Liver (tissue), 8 donors: ENCODE measurements at regions not wholly inside any gene's neighbourhood (a gene's known extent, or its start where the extent isn't known, plus 50 kb on each side); places are given as distances from the start of the nearest gene placed in this dataset.

ENCODE experiments used
- DNase-seq: peaks from one replicate; pipeline ENCODE4 v3.0.0-alpha.2; 2017; ENCODE audit warnings: low spot score
- H3K27ac ChIP-seq, 2 donors: one replicate each; pipeline ENCODE4 v1.7.0; 2013; ENCODE audit warnings: inconsistent platforms in 2 of 2, low read length in 2 of 2, control low read depth in 1 of 2, low read depth in 1 of 2, mild to moderate bottlenecking in 1 of 2
- H3K27me3 ChIP-seq, 4 donors: one replicate each; pipeline versions ENCODE4 v1.6.1 to v1.7.0; 2013; ENCODE audit warnings: low read length in 3 of 4, inconsistent platforms in 1 of 4, mild to moderate bottlenecking in 1 of 4, moderate library complexity in 1 of 4; ENCODE audit not compliant: control insufficient read depth in 4 of 4, insufficient read depth in 4 of 4
- H3K36me3 ChIP-seq, 4 donors: one replicate each; pipeline versions ENCODE4 v1.6.1 to v1.7.0; 2013; ENCODE audit warnings: low read length in 3 of 4, mild to moderate bottlenecking in 3 of 4, low read depth in 1 of 4, moderate library complexity in 1 of 4; ENCODE audit not compliant: control insufficient read depth in 4 of 4, insufficient read depth in 3 of 4
- H3K4me1 ChIP-seq, 4 donors: one replicate each; pipeline versions ENCODE4 v1.6.1 to v1.7.0; 2013; ENCODE audit warnings: low read length in 3 of 4, mild to moderate bottlenecking in 3 of 4, moderate library complexity in 1 of 4; ENCODE audit not compliant: control insufficient read depth in 4 of 4, insufficient read depth in 4 of 4
- H3K4me3 ChIP-seq, 3 donors: one replicate each; pipeline versions ENCODE4 v1.6.1 to v1.7.0; 2013; ENCODE audit warnings: low read length in 3 of 3, control low read depth in 1 of 3, low read depth in 1 of 3, mild to moderate bottlenecking in 1 of 3
- H3K9ac ChIP-seq, 2 donors: one replicate each; pipeline ENCODE4 v1.7.0; 2013; ENCODE audit warnings: low read length in 2 of 2, mild to moderate bottlenecking in 2 of 2, moderate library complexity in 2 of 2, control low read depth in 1 of 2, low read depth in 1 of 2
- H3K9me3 ChIP-seq, 4 donors: one replicate each; pipeline versions ENCODE4 v1.6.1 to v1.7.0; 2013; ENCODE audit warnings: low read length in 3 of 4; ENCODE audit not compliant: control insufficient read depth in 4 of 4
- ATF3 ChIP-seq: IDR thresholded peaks from 2 replicates; pipeline ENCODE4 v1.6.1; 2016; ENCODE audit warnings: antibody characterized with exemption
- CTCF ChIP-seq: fragments of 150-350 bp; IDR thresholded peaks from 2 replicates; pipeline ENCODE4 v1.5.1; 2017; ENCODE audit warnings: improper control_type of control experiment, low read depth, low read length; ENCODE audit not compliant: missing input control
- EGR1 ChIP-seq, 2 donors: IDR thresholded peaks; 2 replicates each; pipeline ENCODE4 v1.6.1; 2016 to 2018; ENCODE audit warnings: antibody characterized with exemption in 2 of 2, low read depth in 2 of 2
- FOXA1 ChIP-seq: IDR thresholded peaks from 2 replicates; pipeline ENCODE4 v1.6.1; 2016; ENCODE audit warnings: antibody characterized with exemption
- FOXA2 ChIP-seq: IDR thresholded peaks from 2 replicates; pipeline ENCODE4 v1.6.1; 2016; ENCODE audit warnings: antibody characterized with exemption
- GABPA ChIP-seq, 2 donors: IDR thresholded peaks in 1 of 2; conservative IDR thresholded peaks in 1 of 2; 2 replicates each; pipeline ENCODE4 v1.6.1; 2016; ENCODE audit warnings: antibody characterized with exemption in 2 of 2, mild to moderate bottlenecking in 1 of 2, moderate library complexity in 1 of 2
- HNF4A ChIP-seq, 2 donors: conservative IDR thresholded peaks; 2 replicates each; pipeline ENCODE4 v1.6.1; 2016; ENCODE audit warnings: antibody characterized with exemption in 2 of 2, mild to moderate bottlenecking in 2 of 2
- HNF4G ChIP-seq: IDR thresholded peaks from 2 replicates; pipeline ENCODE4 v1.6.1; 2016; ENCODE audit warnings: antibody characterized with exemption
- JUND ChIP-seq, 2 donors: IDR thresholded peaks; 2 replicates each; pipeline ENCODE4 v1.6.1; 2016; ENCODE audit warnings: antibody characterized with exemption in 2 of 2
- NR2F2 ChIP-seq: IDR thresholded peaks from 2 replicates; pipeline ENCODE4 v1.6.1; 2016; ENCODE audit warnings: antibody characterized with exemption
- RAD21 ChIP-seq, 2 donors: IDR thresholded peaks; 2 replicates each; pipeline ENCODE4 v1.6.1; 2016; ENCODE audit warnings: antibody characterized with exemption in 2 of 2, mild to moderate bottlenecking in 2 of 2
- REST ChIP-seq: IDR thresholded peaks from 2 replicates; pipeline ENCODE4 v1.6.1; 2016; ENCODE audit warnings: antibody characterized with exemption, mild to moderate bottlenecking
- RXRA ChIP-seq, 2 donors: IDR thresholded peaks; 2 replicates each; pipeline ENCODE4 v1.6.1; 2017 to 2018; ENCODE audit warnings: antibody characterized with exemption in 2 of 2, mild to moderate bottlenecking in 1 of 2
- SP1 ChIP-seq: IDR thresholded peaks from 2 replicates; pipeline ENCODE4 v1.6.1; 2018; ENCODE audit warnings: antibody characterized with exemption, mild to moderate bottlenecking
- TAF1 ChIP-seq: conservative IDR thresholded peaks from 2 replicates; pipeline ENCODE4 v1.6.1; 2016; ENCODE audit warnings: antibody characterized with exemption, mild to moderate bottlenecking
- YY1 ChIP-seq: IDR thresholded peaks from 2 replicates; pipeline ENCODE4 v1.6.1; 2016; ENCODE audit warnings: antibody characterized with exemption, mild to moderate bottlenecking
- WGBS: extraction: QIAGEN DNeasy Blood & Tissue Kit; methylation state at CpG from one replicate; pipeline ENCODE4 v1.1.7; 2013; 5-methylcytosine and 5-hydroxymethylcytosine counted together
- TF ChIP-seq, protein P1 (sequence below): IDR thresholded peaks from 2 replicates; pipeline ENCODE4 v1.6.1; 2016; ENCODE audit warnings: antibody characterized with exemption
- TF ChIP-seq, protein P2 (sequence below): IDR thresholded peaks from 2 replicates; pipeline ENCODE4 v1.6.1; 2016; ENCODE audit warnings: antibody characterized with exemption
- donor health status: healthy.
- donor health status: healthy.
- donor health status: healthy.
- donor health status: healthy.
- donor health status: healthy.

GRCh38 chr5:39919876-39920275 lies 495.1 kb upstream of the DAB2 start:
- Histone ChIP-seq H3K36me3 (no peaks in the 10 kb centered on the region), H3K4me3 (no peak overlapping the region), H3K27ac (no peak overlapping the region), H3K4me1 (no peaks in the 10 kb centered on the region), H3K9ac (no peak overlapping the region), H3K9me3 (no peaks in the 10 kb centered on the region), H3K27me3 (no peaks in the 10 kb centered on the region)
- WGBS: 96% methylated on average over 1 of the region's 1 CpG
- TF ChIP-seq YY1: no peak
- TF ChIP-seq RXRA (IDR thresholded peaks at IDR 0.05): no peak
- no peak for TF ChIP-seq FOXA1
- no peak for TF ChIP-seq REST
- TF ChIP-seq TAF1: no peak
- no peak for TF ChIP-seq SP1
- TF ChIP-seq CTCF: no peak
- TF ChIP-seq HNF4A (conservative IDR thresholded peaks at IDR 0.05): no peak
- no peak for TF ChIP-seq EGR1 (IDR thresholded peaks at IDR 0.05; ENCODE audit: low read depth in 2 of 2)
- no peak for TF ChIP-seq FOXA2
- no peak for TF ChIP-seq JUND (IDR thresholded peaks at IDR 0.05)
- DNase-seq: no peak

- H3K4me3 ChIP-seq: no peak overlapping the region
- no peaks in the 10 kb centered on the region for H3K4me1 ChIP-seq
- no peak overlapping the region for H3K9ac ChIP-seq
- TF ChIP-seq YY1 (no peak), CTCF (no peak), HNF4G (no peak), HNF4A (conservative IDR thresholded peaks at IDR 0.05) (no peak), JUND (IDR thresholded peaks at IDR 0.05) (no peak), ATF3 (no peak), SP1 (no peak), RXRA (IDR thresholded peaks at IDR 0.05) (no peak), RAD21 (IDR thresholded peaks at IDR 0.05) (no peak), FOXA1 (no peak), REST (no peak), NR2F2 (no peak), GABPA (IDR thresholded peaks at IDR 0.05 in 1 of 2, conservative IDR thresholded peaks at IDR 0.05 in 1 of 2) (no peak), EGR1 (IDR thresholded peaks at IDR 0.05; ENCODE audit: low read depth in 2 of 2) (no peak), FOXA2 (no peak), TAF1 (no peak)
- TF ChIP-seq, protein P1, sequence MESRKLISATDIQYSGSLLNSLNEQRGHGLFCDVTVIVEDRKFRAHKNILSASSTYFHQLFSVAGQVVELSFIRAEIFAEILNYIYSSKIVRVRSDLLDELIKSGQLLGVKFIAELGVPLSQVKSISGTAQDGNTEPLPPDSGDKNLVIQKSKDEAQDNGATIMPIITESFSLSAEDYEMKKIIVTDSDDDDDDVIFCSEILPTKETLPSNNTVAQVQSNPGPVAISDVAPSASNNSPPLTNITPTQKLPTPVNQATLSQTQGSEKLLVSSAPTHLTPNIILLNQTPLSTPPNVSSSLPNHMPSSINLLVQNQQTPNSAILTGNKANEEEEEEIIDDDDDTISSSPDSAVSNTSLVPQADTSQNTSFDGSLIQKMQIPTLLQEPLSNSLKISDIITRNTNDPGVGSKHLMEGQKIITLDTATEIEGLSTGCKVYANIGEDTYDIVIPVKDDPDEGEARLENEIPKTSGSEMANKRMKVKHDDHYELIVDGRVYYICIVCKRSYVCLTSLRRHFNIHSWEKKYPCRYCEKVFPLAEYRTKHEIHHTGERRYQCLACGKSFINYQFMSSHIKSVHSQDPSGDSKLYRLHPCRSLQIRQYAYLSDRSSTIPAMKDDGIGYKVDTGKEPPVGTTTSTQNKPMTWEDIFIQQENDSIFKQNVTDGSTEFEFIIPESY: no peak
- TF ChIP-seq, protein P2, sequence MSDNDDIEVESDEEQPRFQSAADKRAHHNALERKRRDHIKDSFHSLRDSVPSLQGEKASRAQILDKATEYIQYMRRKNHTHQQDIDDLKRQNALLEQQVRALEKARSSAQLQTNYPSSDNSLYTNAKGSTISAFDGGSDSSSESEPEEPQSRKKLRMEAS: no peak
- no peaks in the 10 kb centered on the region for H3K9me3 ChIP-seq
- no peaks in the 10 kb centered on the region for H3K27me3 ChIP-seq
- H3K27ac ChIP-seq: no peak overlapping the region
- no peak for DNase-seq
- no peaks in the 10 kb centered on the region for H3K36me3 ChIP-seq
Observed at GRCh38 chr5:39912906-39913305, 488.1 kb upstream of the DAB2 start.
